ENCODE measurements at regions not wholly inside any gene's neighbourhood (a gene's known extent, or its start where the extent isn't known, plus 50 kb on each side); places are given as distances from the start of the nearest gene placed in this dataset.

GRCh38 chr3:127056281-127056680 is 73.4 kb downstream of the PLXNA1 start:
- no peaks in the 10 kb centered on the region for H3K36me3 ChIP-seq
- H3K9me3 ChIP-seq: peaks cover 0 to 4% of the 10 kb centered on the region in 2 donors
- TF ChIP-seq CTCF (IDR thresholded peaks at IDR 0.05): no peak
- peaks cover 0 to 8% of the 10 kb centered on the region in 2 donors for H3K4me1 ChIP-seq
- H3K27ac ChIP-seq: no peak overlapping the region
- DNase-seq (ENCODE audit: low spot score in 2 of 2): no peak
- no peak overlapping the region for H3K4me3 ChIP-seq
- no peaks in the 10 kb centered on the region for H3K27me3 ChIP-seq
- intact Hi-C loops (cut with DNase I): no loop called here

- TF ChIP-seq CTCF (IDR thresholded peaks at IDR 0.05): no peak
- intact Hi-C loops (cut with DNase I): no loop called here
- Histone ChIP-seq H3K4me3 (no peak overlapping the region), H3K27ac (no peak overlapping the region), H3K4me1 (peaks cover 0 to 6% of the 10 kb centered on the region in 2 donors), H3K36me3 (no peaks in the 10 kb centered on the region), H3K27me3 (no peaks in the 10 kb centered on the region), H3K9me3 (peaks cover 0 to 4% of the 10 kb centered on the region in 2 donors)
- DNase-seq (ENCODE audit: low spot score in 2 of 2): no peak
These were observed 74.1 kb downstream of the PLXNA1 start for GRCh38 chr3:127056976-127057375.

- Histone ChIP-seq H3K36me3 (no peaks in the 10 kb centered on the region), H3K4me3 (no peak overlapping the region), H3K4me1 (no peaks in the 10 kb centered on the region), H3K27ac (no peak overlapping the region), H3K9me3 (peaks cover 0 to 4% of the 10 kb centered on the region in 2 donors), H3K27me3 (no peaks in the 10 kb centered on the region)
- intact Hi-C loops (cut with DNase I): no loop called here
- no peak for DNase-seq (ENCODE audit: low spot score in 2 of 2)
- no peak for TF ChIP-seq CTCF (IDR thresholded peaks at IDR 0.05)
These were observed 76.2 kb downstream of the PLXNA1 start for GRCh38 chr3:127059072-127059471.

- Histone ChIP-seq H3K27ac (no peak overlapping the region), H3K36me3 (no peaks in the 10 kb centered on the region), H3K27me3 (no peaks in the 10 kb centered on the region), H3K4me3 (no peak overlapping the region), H3K4me1 (no peaks in the 10 kb centered on the region), H3K9me3 (peaks cover 0 to 4% of the 10 kb centered on the region in 2 donors)
- TF ChIP-seq CTCF (IDR thresholded peaks at IDR 0.05): no peak
- intact Hi-C loops (cut with DNase I): no loop called here
- no peak for DNase-seq (ENCODE audit: low spot score in 2 of 2)
These were observed 78.7 kb downstream of the PLXNA1 start for GRCh38 chr3:127061641-127062040.

GRCh38 chr3:127062926-127063325 is 80.0 kb downstream of the PLXNA1 start:
- no peak overlapping the region for H3K4me3 ChIP-seq
- TF ChIP-seq CTCF (IDR thresholded peaks at IDR 0.05): no peak
- intact Hi-C loops (cut with DNase I): no loop called here
- no peaks in the 10 kb centered on the region for H3K9me3 ChIP-seq
- H3K27ac ChIP-seq: no peak overlapping the region
- no peaks in the 10 kb centered on the region for H3K36me3 ChIP-seq
- H3K4me1 ChIP-seq: no peaks in the 10 kb centered on the region
- DNase-seq (ENCODE audit: low spot score in 2 of 2): no peak
- H3K27me3 ChIP-seq: no peaks in the 10 kb centered on the region

GRCh38 chr3:127063916-127064315 is 81.0 kb downstream of the PLXNA1 start:
- DNase-seq (ENCODE audit: low spot score in 2 of 2): no peak

More at GRCh38 chr3:127063916-127064315, 81.0 kb downstream of the PLXNA1 start:
- H3K4me1 ChIP-seq: no peaks in the 10 kb centered on the region
- H3K9me3 ChIP-seq: no peaks in the 10 kb centered on the region
- no peak overlapping the region for H3K27ac ChIP-seq
- H3K4me3 ChIP-seq: no peak overlapping the region
- intact Hi-C loops (cut with DNase I): no loop called here
- H3K36me3 ChIP-seq: no peaks in the 10 kb centered on the region
- no peak for TF ChIP-seq CTCF (IDR thresholded peaks at IDR 0.05)
- no peaks in the 10 kb centered on the region for H3K27me3 ChIP-seq
